Uterus (tissue), 2 donors: ENCODE measurements at regions not wholly inside any gene's neighbourhood (a gene's known extent, or its start where the extent isn't known, plus 50 kb on each side); places are given as distances from the start of the nearest gene placed in this dataset.

ENCODE experiments used
- POLR2A ChIP-seq, 2 donors: fragments of 450-650 bp; IDR thresholded peaks; one replicate each; pipeline ENCODE4 v1.6.1; 2016; ENCODE audit warnings: antibody characterized with exemption in 2 of 2, mild to moderate bottlenecking in 1 of 2, moderate library complexity in 1 of 2
- TF ChIP-seq, protein P1 (sequence below), 4 experiments: fragments of 200-600 bp in 2 of 4; fragments of 450-650 bp in 2 of 4; sonication (generic) in 2 of 4; IDR thresholded peaks; one replicate each; pipeline ENCODE4 v1.5.1; 2016 to 2019; ENCODE audit warnings: antibody characterized with exemption in 4 of 4, mild to moderate bottlenecking in 2 of 4, moderate library complexity in 1 of 4

DNA sequence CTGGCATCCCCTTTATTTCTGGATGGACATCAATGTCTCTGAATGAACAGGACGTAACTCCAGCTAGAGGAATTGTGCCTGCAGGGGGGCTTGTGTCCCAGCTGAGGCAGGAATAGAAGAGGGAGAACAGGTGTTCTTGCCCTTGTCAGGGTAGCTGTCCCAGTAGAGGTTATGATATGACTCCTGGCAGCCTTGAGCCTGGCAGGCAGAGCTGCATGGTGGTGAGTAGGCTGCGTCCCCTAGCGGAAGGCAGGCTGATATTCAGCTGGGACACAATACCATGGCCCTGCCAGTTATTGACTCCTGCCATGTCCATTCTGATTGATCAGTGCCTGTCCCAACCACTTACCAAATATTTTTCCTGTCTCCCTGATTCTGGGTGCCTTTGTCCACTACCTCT lies 197.2 kb downstream of the RAP2A start:
- TF ChIP-seq, protein P1, sequence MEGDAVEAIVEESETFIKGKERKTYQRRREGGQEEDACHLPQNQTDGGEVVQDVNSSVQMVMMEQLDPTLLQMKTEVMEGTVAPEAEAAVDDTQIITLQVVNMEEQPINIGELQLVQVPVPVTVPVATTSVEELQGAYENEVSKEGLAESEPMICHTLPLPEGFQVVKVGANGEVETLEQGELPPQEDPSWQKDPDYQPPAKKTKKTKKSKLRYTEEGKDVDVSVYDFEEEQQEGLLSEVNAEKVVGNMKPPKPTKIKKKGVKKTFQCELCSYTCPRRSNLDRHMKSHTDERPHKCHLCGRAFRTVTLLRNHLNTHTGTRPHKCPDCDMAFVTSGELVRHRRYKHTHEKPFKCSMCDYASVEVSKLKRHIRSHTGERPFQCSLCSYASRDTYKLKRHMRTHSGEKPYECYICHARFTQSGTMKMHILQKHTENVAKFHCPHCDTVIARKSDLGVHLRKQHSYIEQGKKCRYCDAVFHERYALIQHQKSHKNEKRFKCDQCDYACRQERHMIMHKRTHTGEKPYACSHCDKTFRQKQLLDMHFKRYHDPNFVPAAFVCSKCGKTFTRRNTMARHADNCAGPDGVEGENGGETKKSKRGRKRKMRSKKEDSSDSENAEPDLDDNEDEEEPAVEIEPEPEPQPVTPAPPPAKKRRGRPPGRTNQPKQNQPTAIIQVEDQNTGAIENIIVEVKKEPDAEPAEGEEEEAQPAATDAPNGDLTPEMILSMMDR (IDR thresholded peaks at IDR 0.05): no peak
- no peak for TF ChIP-seq POLR2A (IDR thresholded peaks at IDR 0.05)
